Vagina (tissue), 2 donors: ENCODE measurements at regions not wholly inside any gene's neighbourhood (a gene's known extent, or its start where the extent isn't known, plus 50 kb on each side); places are given as distances from the start of the nearest gene placed in this dataset.

Experiments used
- DNase-seq, 2 donors: peaks; one replicate each; pipeline ENCODE4 v3.0.0-alpha.2; 2017; ENCODE audit errors: extremely low spot score in 2 of 2
- H3K27ac ChIP-seq: fragments of 200-600 bp; sonication (generic); one replicate; pipeline ENCODE4 v1.5.1; 2019
- H3K27me3 ChIP-seq: fragments of 200-600 bp; sonication (generic); one replicate; pipeline ENCODE4 v1.5.1; 2019
- H3K36me3 ChIP-seq, 2 donors: fragments of 200-600 bp; sonication (generic); one replicate each; pipeline ENCODE4 v1.5.1; 2017 to 2019
- H3K4me1 ChIP-seq: fragments of 200-600 bp; sonication (generic); one replicate; pipeline ENCODE4 v1.5.1; 2019
- H3K4me3 ChIP-seq, 2 donors: fragments of 200-600 bp; sonication (generic); 1 replicate in 1 of 2; 2 replicates in 1 of 2; pipeline ENCODE4 v1.5.1; 2016 to 2019
- H3K9me3 ChIP-seq: fragments of 200-600 bp; sonication (generic); one replicate; pipeline ENCODE4 v1.5.1; 2019
- POLR2A ChIP-seq, 2 donors: fragments of 450-650 bp; IDR thresholded peaks; one replicate each; pipeline ENCODE4 v1.6.1; 2017; ENCODE audit warnings: antibody characterized with exemption in 2 of 2, mild to moderate bottlenecking in 2 of 2, moderate library complexity in 2 of 2
- POLR2AphosphoS5 ChIP-seq, 2 donors: sonication (generic); formaldehyde crosslinking; IDR thresholded peaks; one replicate each; pipeline ENCODE4 v1.9.0; 2017; ENCODE audit warnings: antibody characterized with exemption in 2 of 2, mild to moderate bottlenecking in 2 of 2, low read depth in 1 of 2; ENCODE audit not compliant: insufficient read depth in 1 of 2
- intact Hi-C: fragments of 100-400 bp; cut with DNase I; formaldehyde crosslinking; loops from one replicate; pipeline ENCODE4 v1.15.1; 2023
- TF ChIP-seq, protein P1 (sequence below), 3 experiments: fragments of 450-650 bp in 2 of 3; fragments of 200-600 bp in 1 of 3; sonication (generic) in 1 of 3; IDR thresholded peaks; one replicate each; pipeline ENCODE4 v1.5.1; 2017 to 2019; ENCODE audit warnings: antibody characterized with exemption in 3 of 3, mild to moderate bottlenecking in 2 of 3, moderate library complexity in 2 of 3

DNA sequence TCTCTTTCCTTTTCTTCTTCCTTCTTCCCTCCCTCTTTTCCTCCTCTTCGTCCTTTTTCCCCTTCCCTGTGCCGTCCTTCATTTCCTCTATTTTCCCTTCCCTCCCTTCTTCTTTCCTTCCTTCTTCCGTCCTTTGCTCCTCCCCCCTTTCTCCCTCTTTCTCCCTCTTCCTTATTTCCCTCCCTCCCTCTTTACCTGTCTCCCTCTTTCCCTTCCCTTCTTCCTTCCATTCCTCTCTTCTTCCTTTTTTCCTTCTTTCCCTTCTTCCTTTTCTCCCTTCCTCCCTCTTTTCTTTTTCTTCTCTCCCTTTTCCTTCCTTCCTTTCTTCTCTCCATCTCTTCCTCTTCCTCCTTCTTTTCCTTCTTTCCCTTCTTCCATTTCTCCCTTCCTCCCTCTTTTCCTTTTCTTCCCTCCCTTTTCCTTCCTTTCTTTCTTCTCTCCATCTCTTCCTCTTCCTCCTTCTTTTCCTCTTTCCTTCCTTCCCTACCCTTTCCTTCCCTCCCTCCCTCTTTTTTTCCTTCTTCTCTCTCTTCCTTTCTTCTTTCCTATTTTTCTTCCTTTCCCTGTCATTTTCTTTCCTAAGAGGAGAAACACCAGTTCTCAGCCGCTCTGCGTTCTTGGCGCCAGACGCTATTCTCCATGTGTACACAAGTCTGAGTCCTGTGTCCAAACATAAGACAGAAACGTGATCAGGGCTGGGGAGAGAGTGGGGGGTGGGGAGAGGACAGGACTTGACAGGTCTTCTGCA, 597.1 kb downstream of the MID1IP1 start:
- intact Hi-C loops = no loop called here
- no peak for DNase-seq
- TF ChIP-seq, protein P1, sequence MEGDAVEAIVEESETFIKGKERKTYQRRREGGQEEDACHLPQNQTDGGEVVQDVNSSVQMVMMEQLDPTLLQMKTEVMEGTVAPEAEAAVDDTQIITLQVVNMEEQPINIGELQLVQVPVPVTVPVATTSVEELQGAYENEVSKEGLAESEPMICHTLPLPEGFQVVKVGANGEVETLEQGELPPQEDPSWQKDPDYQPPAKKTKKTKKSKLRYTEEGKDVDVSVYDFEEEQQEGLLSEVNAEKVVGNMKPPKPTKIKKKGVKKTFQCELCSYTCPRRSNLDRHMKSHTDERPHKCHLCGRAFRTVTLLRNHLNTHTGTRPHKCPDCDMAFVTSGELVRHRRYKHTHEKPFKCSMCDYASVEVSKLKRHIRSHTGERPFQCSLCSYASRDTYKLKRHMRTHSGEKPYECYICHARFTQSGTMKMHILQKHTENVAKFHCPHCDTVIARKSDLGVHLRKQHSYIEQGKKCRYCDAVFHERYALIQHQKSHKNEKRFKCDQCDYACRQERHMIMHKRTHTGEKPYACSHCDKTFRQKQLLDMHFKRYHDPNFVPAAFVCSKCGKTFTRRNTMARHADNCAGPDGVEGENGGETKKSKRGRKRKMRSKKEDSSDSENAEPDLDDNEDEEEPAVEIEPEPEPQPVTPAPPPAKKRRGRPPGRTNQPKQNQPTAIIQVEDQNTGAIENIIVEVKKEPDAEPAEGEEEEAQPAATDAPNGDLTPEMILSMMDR (IDR thresholded peaks at IDR 0.05) = no peak
- no peak for TF ChIP-seq POLR2A (IDR thresholded peaks at IDR 0.05)
- TF ChIP-seq POLR2AphosphoS5 (IDR thresholded peaks at IDR 0.05; ENCODE audit: insufficient read depth in 1 of 2, low read depth in 1 of 2) = no peak
- Histone ChIP-seq H3K4me3 (no peak overlapping the region), H3K36me3 (no peaks in the 10 kb centered on the region), H3K9me3 (no peaks in the 10 kb centered on the region), H3K27ac (no peak overlapping the region), H3K27me3 (no peaks in the 10 kb centered on the region), H3K4me1 (no peaks in the 10 kb centered on the region)

DNA sequence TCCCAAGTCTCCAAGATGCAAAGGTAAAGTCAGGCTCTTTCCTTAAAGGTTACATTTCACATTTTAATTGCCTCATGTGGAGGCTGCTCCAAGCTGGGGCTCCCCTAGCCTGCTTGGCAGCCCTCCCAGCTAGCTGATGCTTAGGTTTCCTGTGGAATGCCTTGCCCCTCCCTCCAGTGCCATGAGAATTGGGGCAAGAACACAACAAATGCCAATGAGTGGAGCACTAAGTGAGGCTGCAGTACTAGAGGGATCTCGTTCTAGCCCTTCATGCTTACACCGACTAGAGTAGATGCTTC, 597.7 kb downstream of the MID1IP1 start:
- no peak overlapping the region for H3K4me3 ChIP-seq
- H3K9me3 ChIP-seq = no peaks in the 10 kb centered on the region
- no peaks in the 10 kb centered on the region for H3K36me3 ChIP-seq
- H3K4me1 ChIP-seq = no peaks in the 10 kb centered on the region
- H3K27ac ChIP-seq = no peak overlapping the region
- TF ChIP-seq POLR2A (IDR thresholded peaks at IDR 0.05) (no peak), POLR2AphosphoS5 (IDR thresholded peaks at IDR 0.05; ENCODE audit: insufficient read depth in 1 of 2, low read depth in 1 of 2) (no peak)
- TF ChIP-seq, protein P1 (IDR thresholded peaks at IDR 0.05) = no peak
- DNase-seq = no peak
- no peaks in the 10 kb centered on the region for H3K27me3 ChIP-seq
- intact Hi-C loops = no loop called here

DNA sequence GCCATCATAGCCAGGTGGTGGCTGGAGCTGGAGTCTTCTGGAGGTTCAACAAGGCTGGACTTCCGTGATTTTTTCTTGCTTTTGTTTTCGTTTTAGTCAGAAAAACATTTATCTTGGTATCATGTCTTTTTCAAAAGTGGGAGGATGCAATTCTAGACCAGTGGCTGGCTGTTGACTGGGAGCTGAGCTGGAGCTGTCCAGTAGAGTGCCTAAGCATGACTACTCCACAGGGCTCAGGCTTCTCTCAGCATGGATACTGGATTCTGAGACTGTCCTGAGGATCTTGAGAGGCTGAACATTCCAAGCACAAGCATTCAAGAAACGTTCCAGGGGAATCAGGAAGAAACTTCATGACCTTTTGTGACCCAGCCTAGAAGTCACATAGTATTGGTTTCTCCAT, 598.1 kb downstream of the MID1IP1 start:
- no peak for DNase-seq
- no peaks in the 10 kb centered on the region for H3K27me3 ChIP-seq
- no peaks in the 10 kb centered on the region for H3K4me1 ChIP-seq
- H3K9me3 ChIP-seq = no peaks in the 10 kb centered on the region
- no peak for TF ChIP-seq POLR2AphosphoS5 (IDR thresholded peaks at IDR 0.05; ENCODE audit: insufficient read depth in 1 of 2, low read depth in 1 of 2)
- no peak for TF ChIP-seq POLR2A (IDR thresholded peaks at IDR 0.05)
- TF ChIP-seq, protein P1 (IDR thresholded peaks at IDR 0.05) = no peak
- intact Hi-C loops = no loop called here
- H3K27ac ChIP-seq = no peak overlapping the region
- H3K4me3 ChIP-seq = no peak overlapping the region
- H3K36me3 ChIP-seq = no peaks in the 10 kb centered on the region

DNA sequence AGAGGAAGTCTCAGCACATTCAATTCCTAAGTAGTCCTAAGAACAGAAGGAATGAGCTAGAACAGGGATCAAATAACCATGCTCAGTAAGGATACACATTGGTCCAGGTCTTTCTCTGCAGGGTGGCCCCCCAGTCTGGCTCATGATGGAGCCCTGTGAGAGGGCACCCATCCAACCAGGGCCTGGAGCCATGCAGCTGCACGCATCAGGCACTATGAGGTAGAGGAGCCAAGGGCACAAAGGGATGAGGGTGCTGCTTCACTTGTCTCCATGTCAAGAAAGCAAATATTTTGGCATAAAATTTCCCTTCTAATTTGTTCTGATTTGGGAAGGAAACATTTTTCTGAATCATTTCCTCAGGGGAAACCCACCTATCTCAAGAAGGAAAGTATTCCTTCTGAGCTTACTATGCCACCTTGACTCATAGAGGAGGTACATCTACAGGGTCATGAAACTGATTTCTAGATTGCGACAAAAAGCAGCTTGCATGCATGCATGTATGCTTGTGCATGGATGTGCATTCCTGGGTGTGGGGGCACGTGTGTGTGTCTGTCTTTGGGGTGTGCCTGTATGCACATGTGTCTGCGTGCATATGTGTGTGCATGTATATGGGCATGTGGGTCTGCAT, 600.3 kb downstream of the MID1IP1 start:
- TF ChIP-seq POLR2A (IDR thresholded peaks at IDR 0.05) (no peak), POLR2AphosphoS5 (IDR thresholded peaks at IDR 0.05; ENCODE audit: insufficient read depth in 1 of 2, low read depth in 1 of 2) (no peak)
- TF ChIP-seq, protein P1 (IDR thresholded peaks at IDR 0.05) = no peak
- no peak for DNase-seq
- intact Hi-C loops = no loop called here

DNA sequence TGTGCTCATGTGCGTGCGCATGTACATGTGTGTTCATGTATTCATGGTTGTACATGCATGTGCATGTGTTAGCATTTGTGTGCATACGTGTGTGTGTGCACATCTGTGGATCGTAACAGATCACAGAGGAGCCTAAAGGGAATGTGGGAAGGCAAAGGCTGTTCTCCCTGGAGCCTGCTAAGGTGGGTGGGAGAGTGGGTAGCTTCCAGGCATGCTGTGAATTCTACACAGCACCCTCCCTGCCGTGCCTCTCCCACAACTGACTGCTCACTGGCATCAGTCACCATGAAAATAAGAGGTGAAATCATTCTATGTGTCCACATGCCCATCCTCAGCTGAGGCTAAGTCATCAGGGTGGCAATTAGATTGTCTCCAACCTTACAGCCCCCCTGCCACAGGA, 600.9 kb downstream of the MID1IP1 start:
- Histone ChIP-seq H3K27ac (no peak overlapping the region), H3K9me3 (no peaks in the 10 kb centered on the region), H3K4me3 (no peak overlapping the region), H3K27me3 (no peaks in the 10 kb centered on the region), H3K36me3 (no peaks in the 10 kb centered on the region), H3K4me1 (no peaks in the 10 kb centered on the region)
- intact Hi-C loops = no loop called here
- TF ChIP-seq POLR2A (IDR thresholded peaks at IDR 0.05) = no peak
- TF ChIP-seq, protein P1 (IDR thresholded peaks at IDR 0.05) = no peak
- no peak for TF ChIP-seq POLR2AphosphoS5 (IDR thresholded peaks at IDR 0.05; ENCODE audit: insufficient read depth in 1 of 2, low read depth in 1 of 2)
- no peak for DNase-seq

More for the DNA sequence above, 600.3 kb downstream of the MID1IP1 start:
- Histone ChIP-seq H3K9me3 (no peaks in the 10 kb centered on the region), H3K4me1 (no peaks in the 10 kb centered on the region), H3K27ac (no peak overlapping the region), H3K36me3 (no peaks in the 10 kb centered on the region), H3K27me3 (no peaks in the 10 kb centered on the region), H3K4me3 (no peak overlapping the region)
